SW480 (cell line): ENCODE measurements at regions not wholly inside any gene's neighbourhood (a gene's known extent, or its start where the extent isn't known, plus 50 kb on each side); places are given as distances from the start of the nearest gene placed in this dataset.

ENCODE experiments used
- DNase-seq: peaks from one replicate; pipeline ENCODE4 v3.0.0-alpha.2; 2016; ENCODE audit warnings: low spot score

GRCh38 chr17:79539944-79540705, 70.7 kb downstream of the RBFOX3 start:
- DNase-seq: no peak

DNA sequence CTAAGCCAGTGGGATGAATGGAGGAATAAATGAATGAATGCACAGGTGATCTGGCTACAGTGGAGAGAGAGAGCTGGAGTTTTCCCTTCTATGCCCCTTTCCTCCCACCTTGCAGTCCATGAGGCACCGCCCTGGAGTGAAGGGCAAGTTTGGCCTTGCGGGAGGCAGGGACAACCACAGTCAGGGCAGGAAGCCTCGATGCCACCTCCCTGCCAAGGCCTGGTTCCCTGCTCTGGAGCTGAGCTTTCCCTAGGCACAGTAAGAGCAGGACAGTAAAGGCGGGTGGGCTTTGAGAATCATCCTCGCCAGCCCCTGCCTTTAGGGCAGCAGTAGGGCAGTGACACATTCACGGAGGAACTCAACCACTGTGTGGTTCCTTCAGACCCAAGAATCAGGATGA, 72.6 kb downstream of the RBFOX3 start:
- DNase-seq: no peak

- no peak for DNase-seq
These were observed 73.2 kb downstream of the RBFOX3 start for GRCh38 chr17:79537686-79538085.

DNA sequence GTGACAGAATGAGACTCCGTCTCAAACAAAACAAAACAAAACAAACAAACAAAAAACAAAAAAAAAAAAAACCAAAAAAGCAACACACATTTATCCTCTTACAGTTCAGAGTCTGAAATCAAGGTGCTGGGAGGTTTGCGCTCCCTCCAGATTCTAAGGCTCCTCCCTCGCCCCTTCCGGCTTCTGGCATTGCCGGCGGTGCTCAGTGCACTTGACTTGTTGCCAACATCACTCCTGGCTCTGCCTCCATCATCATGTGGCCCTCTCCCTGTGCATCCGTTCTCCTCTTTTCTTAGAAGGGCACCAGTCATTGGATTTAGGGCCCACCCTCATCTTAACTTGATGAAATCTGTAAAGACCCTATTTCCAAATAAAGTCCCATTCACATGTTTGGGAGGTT, 73.8 kb downstream of the RBFOX3 start:
- DNase-seq: no peak

GRCh38 chr17:79536212-79536840, 74.5 kb downstream of the RBFOX3 start:
- DNase-seq: no peak

- DNase-seq: no peak
These were observed 75.2 kb downstream of the RBFOX3 start for GRCh38 chr17:79535728-79536025.

DNA sequence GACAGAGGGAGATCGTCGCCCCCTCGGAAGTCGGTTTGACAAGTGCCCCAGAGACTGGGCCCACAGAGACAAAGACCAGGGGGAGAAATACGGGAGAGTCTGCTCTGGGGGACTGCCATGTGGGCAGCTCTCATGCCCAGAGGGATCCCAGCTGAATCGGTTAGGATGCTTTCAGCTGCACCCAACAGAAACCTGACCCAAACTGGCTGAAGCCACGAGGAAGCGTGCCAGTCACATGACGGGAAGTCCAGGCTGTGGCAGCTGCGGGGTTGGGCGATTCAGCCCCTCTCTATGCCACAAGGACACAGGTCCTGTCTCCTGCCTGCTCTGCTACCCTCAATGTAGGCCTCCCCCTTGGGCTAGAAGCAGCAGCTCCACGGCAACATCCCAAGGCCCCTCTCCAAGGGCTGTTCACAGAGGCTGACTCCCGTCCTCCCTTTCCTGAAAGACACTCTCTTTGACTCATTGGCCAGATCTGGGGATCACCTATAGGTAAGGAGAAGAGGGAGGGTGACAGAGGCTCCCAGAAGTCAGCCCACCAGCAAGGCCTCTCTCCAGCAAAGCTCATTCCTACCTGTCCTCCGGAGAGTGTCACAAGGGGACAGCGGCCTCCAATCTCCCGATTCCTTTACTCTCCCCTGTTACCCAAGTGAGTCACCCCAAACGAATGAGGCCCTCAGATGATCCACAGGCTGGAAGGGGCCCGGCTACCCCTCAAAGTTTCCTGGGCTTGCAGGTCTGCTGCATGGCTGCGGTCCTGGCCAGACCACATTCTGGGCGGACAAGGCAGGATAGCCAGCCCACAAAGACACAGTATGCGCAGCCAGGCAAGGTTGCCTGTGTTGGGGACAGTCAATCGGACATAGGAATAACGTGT, 75.8 kb downstream of the RBFOX3 start:
- DNase-seq: no peak

GRCh38 chr17:79534111-79534510, 76.7 kb downstream of the RBFOX3 start:
- no peak for DNase-seq

GRCh38 chr17:79533116-79533515, 77.7 kb downstream of the RBFOX3 start:
- no peak for DNase-seq

DNA sequence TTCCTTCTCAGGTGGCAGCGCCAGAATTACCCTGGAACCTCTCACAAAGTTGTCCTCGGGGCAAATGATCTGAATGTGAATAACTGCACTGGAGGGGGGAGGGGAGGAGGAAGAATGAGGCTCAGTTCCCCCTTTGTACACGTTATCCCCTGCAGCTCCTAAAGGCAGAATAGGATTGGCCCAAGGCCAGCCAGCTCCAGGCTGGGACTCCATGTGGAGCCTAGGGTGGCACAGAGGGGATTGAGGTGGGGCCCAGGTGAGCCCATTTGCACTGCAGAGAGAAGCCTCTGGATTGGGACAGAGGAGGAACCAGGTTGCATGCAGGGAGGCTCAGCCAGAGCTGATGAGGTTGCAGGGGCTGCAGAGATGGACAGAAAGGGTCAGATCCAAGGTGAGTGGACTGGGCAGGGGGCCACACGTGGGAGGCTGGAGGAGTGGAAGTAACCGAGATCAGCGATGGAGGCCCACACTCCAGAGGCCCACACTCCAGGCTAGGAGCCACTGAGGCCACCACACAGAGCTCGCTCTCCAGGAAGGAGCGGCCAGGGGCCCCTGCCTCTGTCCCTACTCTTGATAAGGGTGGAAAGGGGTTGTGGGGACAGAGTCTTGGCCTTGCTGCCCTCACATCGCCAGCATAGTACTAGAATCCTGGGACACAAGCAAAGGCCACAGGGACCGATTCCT, 78.6 kb downstream of the RBFOX3 start:
- DNase-seq: no peak

GRCh38 chr17:79531191-79532095, 79.4 kb downstream of the RBFOX3 start:
- DNase-seq: no peak

DNA sequence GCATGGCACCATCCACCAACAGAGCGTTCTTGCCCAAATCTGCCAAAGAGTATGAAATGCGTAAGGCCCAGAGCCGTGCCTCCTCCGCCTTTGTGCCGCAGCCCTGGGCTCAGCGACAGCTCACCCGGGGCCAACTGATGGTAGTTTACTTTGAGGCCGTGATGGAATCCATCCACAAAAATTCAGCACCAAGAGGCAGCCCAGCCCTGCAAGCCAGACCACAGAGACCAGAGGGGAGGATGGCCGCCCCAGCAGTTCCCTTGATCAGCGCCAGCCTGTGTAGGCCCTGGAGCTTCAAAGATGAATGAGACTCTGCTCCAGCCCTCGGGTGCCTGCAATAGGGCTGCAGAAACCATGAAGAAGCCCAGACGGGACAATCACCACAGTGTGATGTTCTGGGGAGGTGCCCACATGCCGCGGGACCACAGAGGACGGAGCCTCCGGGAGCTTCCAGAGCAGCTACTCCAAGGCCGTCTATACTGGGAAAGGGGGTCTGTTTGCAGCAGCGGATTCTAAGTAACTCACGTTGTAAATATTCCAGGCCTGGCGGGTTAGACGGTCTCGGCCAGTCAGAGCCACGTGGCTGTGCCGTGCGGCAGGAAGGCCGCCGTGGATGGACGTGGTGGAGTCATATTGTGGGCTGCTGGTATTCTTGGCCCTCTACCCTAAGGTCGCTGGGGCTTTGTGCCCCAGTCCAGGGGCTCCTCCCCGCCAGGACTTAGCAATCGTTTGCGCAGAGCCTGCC, 80.3 kb downstream of the RBFOX3 start:
- DNase-seq: no peak

DNA sequence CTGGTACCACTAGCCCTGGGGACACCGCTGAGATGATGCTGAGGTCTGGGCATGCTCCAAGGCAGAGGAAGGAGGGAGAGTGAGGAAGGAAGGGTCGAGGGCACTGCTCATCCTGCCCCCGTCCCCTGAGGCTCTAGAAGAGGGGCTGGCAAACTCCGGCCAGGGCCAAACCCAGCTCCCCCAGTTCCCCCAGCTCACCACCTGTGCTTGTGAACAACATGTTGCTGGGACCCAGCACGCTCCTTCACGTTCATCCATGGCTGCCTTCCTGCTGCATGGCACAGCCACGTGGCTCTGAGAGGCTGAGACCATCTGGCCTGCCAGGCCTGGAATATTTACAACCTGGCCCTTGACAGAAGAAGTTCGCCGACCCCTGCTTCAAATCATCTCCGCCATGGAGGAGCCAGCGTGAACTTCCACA, 81.2 kb downstream of the RBFOX3 start:
- DNase-seq: no peak

DNA sequence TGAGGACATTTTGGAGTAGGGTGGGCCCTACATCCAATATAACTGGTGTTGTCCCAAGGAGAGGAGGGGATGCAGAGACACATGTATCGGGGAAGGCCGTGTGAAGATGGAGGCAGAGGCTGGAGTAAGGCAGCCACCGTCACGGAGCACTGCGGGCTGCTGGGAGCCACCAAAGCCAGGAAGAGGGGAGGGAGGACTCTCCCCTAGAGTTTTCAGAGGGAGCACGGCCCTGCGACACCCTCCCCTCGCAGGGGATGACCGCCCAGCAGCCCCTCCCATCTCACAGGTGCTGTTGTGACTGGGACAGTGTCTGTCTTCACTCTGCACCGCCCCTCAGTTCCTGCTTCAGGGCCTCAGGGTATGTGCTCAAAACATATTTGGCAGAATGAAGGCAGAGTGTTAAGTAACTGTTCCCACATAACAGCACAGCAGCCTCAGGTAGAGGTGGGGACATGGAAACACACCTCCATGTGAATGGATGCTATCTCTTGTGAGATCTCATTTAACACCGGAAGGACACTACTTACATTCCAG, 82.2 kb downstream of the RBFOX3 start:
- DNase-seq: no peak

GRCh38 chr17:79527306-79527705, 83.5 kb downstream of the RBFOX3 start:
- DNase-seq: no peak

- DNase-seq: no peak
These were observed 84.8 kb downstream of the RBFOX3 start for GRCh38 chr17:79525793-79526677.

DNA sequence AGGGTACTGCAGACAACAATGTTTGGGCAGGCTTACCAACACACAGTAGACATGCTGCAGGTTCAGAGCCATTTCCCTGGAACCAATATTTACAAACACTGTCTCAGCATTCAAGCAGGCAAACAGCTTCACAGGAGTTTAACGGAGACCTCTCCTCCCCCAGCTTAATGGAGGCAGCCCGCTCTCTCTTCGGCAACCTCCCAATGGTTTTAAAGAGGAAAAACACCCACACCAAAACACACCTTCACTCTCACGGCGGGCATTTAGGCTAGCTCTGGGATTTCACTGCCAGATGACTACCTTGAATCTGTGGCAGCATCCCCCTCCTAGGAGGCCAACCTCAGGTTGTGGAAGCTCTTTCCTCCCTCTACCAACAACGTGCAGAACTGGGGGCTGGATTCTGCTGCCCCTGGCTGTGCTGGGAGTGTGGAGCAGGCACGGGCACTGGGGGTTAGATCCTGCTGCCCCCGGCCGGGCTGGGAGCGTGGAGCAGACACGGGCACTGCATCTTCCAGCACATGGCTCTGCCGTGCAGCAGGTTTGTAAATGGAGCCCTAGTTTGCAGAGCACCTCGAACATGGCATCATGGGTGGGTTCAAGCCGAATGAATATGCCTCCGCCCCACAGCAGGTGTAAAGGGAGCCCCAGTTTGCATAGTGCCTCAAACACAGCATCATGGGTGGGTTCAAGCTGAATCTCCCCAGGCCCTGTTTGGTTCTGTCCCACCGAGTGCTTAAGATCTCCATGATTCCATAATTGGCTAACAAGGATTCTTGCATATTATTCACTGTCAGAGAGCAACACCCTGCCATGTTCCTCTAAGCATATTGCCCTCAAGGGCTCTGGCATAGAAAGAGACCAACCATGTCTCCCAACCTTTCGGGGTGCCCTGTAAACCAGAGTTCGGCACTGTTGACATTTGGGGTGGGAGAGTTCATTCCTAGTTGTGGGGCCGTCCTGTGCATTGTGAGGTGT, 86.4 kb downstream of the RBFOX3 start:
- DNase-seq: no peak

DNA sequence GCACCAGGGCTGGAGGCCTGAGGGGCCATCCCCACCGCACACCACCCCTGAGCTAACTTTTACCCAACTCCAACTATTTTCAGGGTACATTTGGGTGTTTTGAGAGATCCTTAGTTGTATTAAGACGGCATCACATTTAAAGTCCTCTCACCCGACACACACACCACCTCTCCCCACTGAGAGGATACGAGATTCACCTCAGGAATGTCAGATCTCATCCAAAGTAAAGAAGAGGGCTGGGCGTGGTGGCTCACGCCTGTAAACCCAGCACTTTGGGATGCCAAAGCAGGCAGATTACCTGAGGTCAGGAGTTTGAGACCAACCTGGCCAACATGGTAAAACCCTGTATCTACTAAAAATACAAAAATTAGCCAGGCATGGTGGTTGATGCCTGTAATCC, 88.4 kb downstream of the RBFOX3 start:
- no peak for DNase-seq
